Activated CD8-positive, alpha-beta T cell treated with anti-CD3 and anti-CD28 coated beads, Interleukin-2, amount 10 ng/mL, durations not matched to agents 7 days and 5 days (primary cell): ENCODE measurements at regions not wholly inside any gene's neighbourhood (a gene's known extent, or its start where the extent isn't known, plus 50 kb on each side); places are given as distances from the start of the nearest gene placed in this dataset.
"Not testable (repeated sequence)": the region's sequence is repeated elsewhere in the genome, so short reads cannot be mapped to it uniquely, and the experiment has no call there.

Source experiments
- ATAC-seq: fragments of 150-1000 bp; cut with Tn5 transposase; one replicate; pipeline ENCODE4 v1.10.0; 2021; ENCODE audit warnings: moderate library complexity
- CTCF ChIA-PET: fragments of 350-600 bp; sonication (Branson Sonifier 250); formaldehyde crosslinking; loops from one replicate; lab custom pipeline; 2021; ENCODE audit warnings: antibody characterized with exemption; lab: Charles Lee
- POLR2A ChIA-PET: fragments of 350-600 bp; sonication (Branson Sonifier 250); formaldehyde crosslinking; loops from one replicate; lab custom pipeline; 2021; ENCODE audit warnings: antibody characterized with exemption; lab: Charles Lee
- DNase-seq: peaks from one replicate; pipeline ENCODE4 v3.0.0-alpha.2; 2020
- H3K27ac Mint-ChIP-seq: one replicate; pipeline ENCODE4 v1.8.0; 2021; ENCODE audit warnings: mild to moderate bottlenecking, mixed read lengths
- H3K27me3 Mint-ChIP-seq: one replicate; pipeline ENCODE4 v1.8.0; 2021; ENCODE audit warnings: low read depth, mixed read lengths
- H3K36me3 Mint-ChIP-seq: one replicate; pipeline ENCODE4 v1.8.0; 2021; ENCODE audit warnings: low read depth, mixed read lengths
- H3K4me1 Mint-ChIP-seq: one replicate; pipeline ENCODE4 v1.8.0; 2021; ENCODE audit warnings: low read depth, mixed read lengths
- H3K4me3 Mint-ChIP-seq: one replicate; pipeline ENCODE4 v1.8.0; 2021; ENCODE audit warnings: mild to moderate bottlenecking, mixed read lengths
- H3K9me3 Mint-ChIP-seq: one replicate; pipeline ENCODE4 v1.8.0; 2022; ENCODE audit warnings: mixed read lengths; ENCODE audit not compliant: insufficient read depth

DNA sequence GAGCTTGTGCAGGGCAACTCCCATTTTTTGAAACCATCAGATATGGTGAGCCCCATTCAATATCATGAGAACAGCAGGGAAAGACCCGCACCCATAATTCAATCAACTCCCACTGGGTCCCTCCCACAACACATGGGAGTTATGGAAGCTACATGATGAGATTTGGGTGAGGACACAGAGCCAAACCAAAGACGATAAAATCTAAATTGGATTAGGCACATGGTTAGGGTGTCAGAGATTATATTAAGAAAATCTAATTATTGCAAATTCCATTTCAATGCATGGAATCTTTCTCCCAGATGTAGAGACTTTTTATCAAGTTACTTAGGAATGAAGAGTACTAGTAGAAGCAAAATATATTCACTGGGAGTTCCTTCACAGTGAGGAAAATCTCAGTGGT is 324.9 kb downstream of the JRKL start:
- Mint-ChIP-seq H3K27ac (no peak overlapping the region), H3K4me3 (no peak overlapping the region), H3K27me3 (no peaks in the 10 kb centered on the region), H3K36me3 (no peaks in the 10 kb centered on the region), H3K9me3 (no peaks in the 10 kb centered on the region), H3K4me1 (no peaks in the 10 kb centered on the region)
- ChIA-PET CTCF (no interaction called here), POLR2A (no interaction called here)
- DNase-seq (no peak), ATAC-seq (no peak)

- ChIA-PET POLR2A (no interaction called here), CTCF (no interaction called here)
- DNase-seq (no peak), ATAC-seq (no peak)
- no peaks in the 10 kb centered on the region for H3K4me1 Mint-ChIP-seq
- no peak overlapping the region for H3K4me3 Mint-ChIP-seq
- H3K27ac Mint-ChIP-seq = no peak overlapping the region
- H3K36me3 Mint-ChIP-seq = no peaks in the 10 kb centered on the region
- no peaks in the 10 kb centered on the region for H3K27me3 Mint-ChIP-seq
- no peaks in the 10 kb centered on the region for H3K9me3 Mint-ChIP-seq
These were observed 325.4 kb downstream of the JRKL start for GRCh38 chr11:96715208-96715607.

GRCh38 chr11:96736601-96737000 is 346.8 kb downstream of the JRKL start:
- no peaks in the 10 kb centered on the region for H3K27me3 Mint-ChIP-seq
- H3K4me3 Mint-ChIP-seq = no peak overlapping the region
- DNase-seq (no peak), ATAC-seq (no peak)
- ChIA-PET POLR2A (no interaction called here), CTCF (no interaction called here)
- H3K36me3 Mint-ChIP-seq = no peaks in the 10 kb centered on the region
- no peak overlapping the region for H3K27ac Mint-ChIP-seq
- H3K4me1 Mint-ChIP-seq = no peaks in the 10 kb centered on the region
- no peaks in the 10 kb centered on the region for H3K9me3 Mint-ChIP-seq

GRCh38 chr11:96738311-96738710 is 348.5 kb downstream of the JRKL start:
- Mint-ChIP-seq H3K27ac (no peak overlapping the region), H3K9me3 (no peaks in the 10 kb centered on the region), H3K36me3 (no peaks in the 10 kb centered on the region), H3K4me1 (no peaks in the 10 kb centered on the region), H3K4me3 (no peak overlapping the region), H3K27me3 (no peaks in the 10 kb centered on the region)
- ATAC-seq (no peak), DNase-seq (no peak)
- ChIA-PET POLR2A (no interaction called here), CTCF (no interaction called here)

GRCh38 chr11:96741068-96741467 is 351.3 kb downstream of the JRKL start:
- CTCF ChIA-PET = no interaction called here

GRCh38 chr11:96744697-96745096 is 354.9 kb downstream of the JRKL start:
- Mint-ChIP-seq H3K9me3 (no peaks in the 10 kb centered on the region), H3K36me3 (no peaks in the 10 kb centered on the region), H3K4me1 (no peaks in the 10 kb centered on the region), H3K27me3 (no peaks in the 10 kb centered on the region), H3K27ac (no peak overlapping the region), H3K4me3 (no peak overlapping the region)
- POLR2A ChIA-PET = no interaction called here
- DNase-seq (no peak), ATAC-seq (no peak)
- CTCF ChIA-PET = no interaction called here

More at GRCh38 chr11:96741068-96741467, 351.3 kb downstream of the JRKL start:
- H3K4me3 Mint-ChIP-seq = no peak overlapping the region
- H3K27ac Mint-ChIP-seq = no peak overlapping the region
- DNase-seq (no peak), ATAC-seq (no peak)
- no peaks in the 10 kb centered on the region for H3K36me3 Mint-ChIP-seq
- H3K27me3 Mint-ChIP-seq = no peaks in the 10 kb centered on the region
- POLR2A ChIA-PET = no interaction called here
- no peaks in the 10 kb centered on the region for H3K9me3 Mint-ChIP-seq
- no peaks in the 10 kb centered on the region for H3K4me1 Mint-ChIP-seq

DNA sequence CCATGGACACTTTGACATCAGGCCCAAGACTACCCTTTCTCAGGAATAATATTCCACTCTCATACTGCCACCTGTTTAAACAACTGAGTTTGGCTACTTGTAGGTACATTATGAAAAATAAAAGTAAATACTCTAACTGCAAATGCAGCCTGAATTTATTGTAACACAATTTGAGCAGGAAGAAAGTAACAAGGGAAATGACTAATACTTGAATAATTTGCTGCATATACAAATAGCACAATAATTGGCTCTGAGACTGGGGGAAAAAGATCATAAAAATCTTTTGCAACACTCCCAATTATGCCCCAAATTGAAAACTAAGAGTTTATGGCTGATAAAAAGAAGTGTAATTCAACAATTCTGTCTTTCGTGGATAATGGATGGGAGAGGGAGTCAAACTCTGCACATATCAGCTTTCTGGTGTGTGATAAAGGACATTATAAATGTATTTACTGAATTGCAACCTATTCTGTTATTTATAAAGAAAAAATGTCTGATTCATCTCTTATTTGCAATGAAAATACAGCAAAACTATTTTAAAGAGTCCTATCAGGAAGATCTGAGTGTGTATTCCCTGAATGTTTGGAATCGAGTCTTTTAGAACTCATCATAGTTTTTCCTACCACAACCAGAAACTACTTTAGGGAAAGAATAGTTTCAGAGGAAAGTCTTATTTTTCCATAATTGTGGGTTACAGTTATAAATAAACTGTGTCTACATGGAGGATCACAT is 359.0 kb downstream of the JRKL start:
- Mint-ChIP-seq H3K27me3 (no peaks in the 10 kb centered on the region), H3K4me3 (no peak overlapping the region), H3K9me3 (no peaks in the 10 kb centered on the region), H3K4me1 (no peaks in the 10 kb centered on the region), H3K27ac (no peak overlapping the region), H3K36me3 (no peaks in the 10 kb centered on the region)
- CTCF ChIA-PET = no interaction called here
- no peak for ATAC-seq
- no peak for DNase-seq
- POLR2A ChIA-PET = no interaction called here

DNA sequence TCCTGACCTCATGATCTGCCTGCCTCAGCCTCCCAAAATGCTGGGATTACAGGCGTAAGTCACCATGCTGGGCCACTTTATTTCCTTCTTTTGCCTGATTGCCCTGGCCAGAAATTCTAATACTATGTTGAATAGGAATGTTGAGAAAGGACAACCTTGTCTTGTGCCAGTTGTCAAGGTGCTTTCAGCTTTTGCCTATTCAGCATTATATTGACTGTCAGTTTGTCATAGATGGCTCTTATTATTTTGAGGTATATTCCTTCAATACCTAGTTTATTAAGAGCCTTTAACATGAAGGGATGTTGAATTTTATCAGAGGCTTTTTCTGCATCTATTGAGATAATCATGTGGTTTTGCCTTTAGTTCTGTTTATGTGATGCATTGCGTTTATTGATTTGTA is 362.0 kb downstream of the JRKL start:
- H3K4me3 Mint-ChIP-seq, H3K9me3 Mint-ChIP-seq, CTCF ChIA-PET: not testable (repeated sequence)

GRCh38 chr11:96752221-96752620 is 362.4 kb downstream of the JRKL start:
- Mint-ChIP-seq H3K27me3 (no peaks in the 10 kb centered on the region), H3K36me3 (no peaks in the 10 kb centered on the region), H3K27ac (no peak overlapping the region), H3K4me1 (no peaks in the 10 kb centered on the region), H3K9me3 (no peaks in the 10 kb centered on the region), H3K4me3 (no peak overlapping the region)
- ATAC-seq (no peak), DNase-seq (no peak)
- ChIA-PET CTCF (no interaction called here), POLR2A (no interaction called here)

More for the DNA sequence above, 362.0 kb downstream of the JRKL start:
- H3K4me1 Mint-ChIP-seq, H3K36me3 Mint-ChIP-seq, DNase-seq, POLR2A ChIA-PET, H3K27me3 Mint-ChIP-seq, H3K27ac Mint-ChIP-seq, ATAC-seq: not testable (repeated sequence)

DNA sequence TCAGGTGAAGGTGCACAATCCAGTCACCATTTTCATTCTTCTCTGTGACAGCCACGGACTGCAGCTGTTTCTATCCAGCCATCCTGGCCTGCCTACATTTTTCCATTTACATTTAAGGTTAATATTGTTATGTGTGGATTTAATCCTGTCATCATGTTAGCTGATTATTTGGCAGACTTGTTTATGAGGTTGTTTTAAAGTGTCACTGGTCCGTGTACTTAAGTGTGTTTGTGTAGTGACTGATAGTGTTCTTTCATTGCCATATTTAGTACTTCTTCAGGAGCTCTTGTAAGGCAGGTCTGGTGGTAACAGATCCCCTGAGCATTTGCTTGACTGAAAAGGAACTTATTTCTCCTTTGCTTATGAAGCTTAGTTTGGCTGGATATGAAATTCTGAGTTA is 364.2 kb downstream of the JRKL start:
- H3K9me3 Mint-ChIP-seq = no peaks in the 10 kb centered on the region
- H3K27me3 Mint-ChIP-seq = no peaks in the 10 kb centered on the region
- no peak overlapping the region for H3K27ac Mint-ChIP-seq
- POLR2A ChIA-PET = no interaction called here
- H3K4me1 Mint-ChIP-seq = no peaks in the 10 kb centered on the region
- no peaks in the 10 kb centered on the region for H3K36me3 Mint-ChIP-seq
- ATAC-seq (no peak), DNase-seq (no peak)
- no peak overlapping the region for H3K4me3 Mint-ChIP-seq
- CTCF ChIA-PET = no interaction called here

DNA sequence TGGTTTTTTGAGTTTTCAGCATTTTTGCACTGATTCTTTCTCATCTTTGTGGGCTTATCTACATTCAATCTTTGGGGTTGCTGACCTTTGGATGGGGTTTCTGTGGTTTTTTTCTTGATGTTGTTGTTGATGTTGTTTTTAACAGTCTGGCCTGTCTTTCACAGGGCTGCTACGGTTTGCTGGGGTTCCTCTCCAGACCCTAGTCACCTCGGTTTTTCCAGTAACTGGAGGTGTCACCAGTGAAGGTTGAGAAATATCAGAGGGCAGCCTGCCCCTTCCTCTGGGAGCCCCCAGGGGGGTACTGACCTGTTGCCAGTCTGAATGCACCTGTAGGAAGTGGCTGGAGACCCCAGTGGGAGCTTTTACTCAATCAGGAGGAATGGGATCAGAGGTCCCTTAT is 365.4 kb downstream of the JRKL start:
- ChIA-PET CTCF (no interaction called here), POLR2A (no interaction called here)
- H3K27me3 Mint-ChIP-seq = no peaks in the 10 kb centered on the region
- ATAC-seq (no peak), DNase-seq (no peak)
- no peaks in the 10 kb centered on the region for H3K9me3 Mint-ChIP-seq
- H3K4me1 Mint-ChIP-seq = no peaks in the 10 kb centered on the region
- H3K27ac Mint-ChIP-seq = no peak overlapping the region
- H3K36me3 Mint-ChIP-seq = no peaks in the 10 kb centered on the region
- no peak overlapping the region for H3K4me3 Mint-ChIP-seq

GRCh38 chr11:96755752-96756151 is 365.9 kb downstream of the JRKL start:
- Mint-ChIP-seq H3K4me3 (no peak overlapping the region), H3K36me3 (no peaks in the 10 kb centered on the region), H3K4me1 (no peaks in the 10 kb centered on the region), H3K27ac (no peak overlapping the region), H3K9me3 (no peaks in the 10 kb centered on the region), H3K27me3 (no peaks in the 10 kb centered on the region)
- DNase-seq (no peak), ATAC-seq (no peak)
- CTCF ChIA-PET = no interaction called here
- POLR2A ChIA-PET = no interaction called here

DNA sequence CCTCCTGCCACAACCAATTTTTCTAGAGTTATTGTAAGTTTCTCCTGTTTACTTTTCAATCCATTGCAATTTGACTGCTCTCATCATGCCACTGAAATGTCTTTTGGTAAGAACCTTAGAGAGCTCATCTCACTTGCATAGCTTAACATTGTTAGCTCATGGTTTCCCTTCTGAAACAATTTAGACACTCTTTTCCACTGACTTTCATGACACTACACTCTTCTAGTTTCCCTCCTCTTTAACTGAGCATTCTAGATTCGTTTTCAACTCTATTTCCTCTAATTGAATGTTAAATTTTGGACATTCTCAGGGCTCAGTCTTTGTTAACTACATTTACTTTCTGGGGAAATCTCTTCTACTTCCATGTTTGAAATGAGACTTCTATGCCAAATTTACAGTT is 369.1 kb downstream of the JRKL start:
- Mint-ChIP-seq H3K4me3 (no peak overlapping the region), H3K4me1 (no peaks in the 10 kb centered on the region), H3K27me3 (no peaks in the 10 kb centered on the region), H3K36me3 (no peaks in the 10 kb centered on the region), H3K9me3 (no peaks in the 10 kb centered on the region), H3K27ac (no peak overlapping the region)
- ChIA-PET POLR2A (no interaction called here), CTCF (no interaction called here)
- ATAC-seq (no peak), DNase-seq (no peak)
